B cell (primary cell): ENCODE measurements at regions not wholly inside any gene's neighbourhood (a gene's known extent, or its start where the extent isn't known, plus 50 kb on each side); places are given as distances from the start of the nearest gene placed in this dataset.

ENCODE experiments used
- ATAC-seq: fragments of 200-7000 bp; cut with Tn5 transposase; one replicate; pipeline ENCODE4 v1.10.0; 2021; ENCODE audit warnings: low read depth, mild to moderate bottlenecking, moderate number of reproducible peaks, moderate library complexity
- CTCF ChIA-PET: fragments of 350-600 bp; sonication (Branson Sonifier 250); formaldehyde crosslinking; loops from one replicate; lab custom pipeline; 2021; ENCODE audit warnings: antibody characterized with exemption, inconsistent platforms; lab: Charles Lee
- POLR2A ChIA-PET: fragments of 350-600 bp; sonication (Branson Sonifier 250); formaldehyde crosslinking; loops from one replicate; lab custom pipeline; 2021; ENCODE audit warnings: antibody characterized with exemption; lab: Charles Lee
- DNase-seq: peaks from one replicate; pipeline ENCODE4 v3.0.0; 2013
- H2AFZ ChIP-seq: 2 replicates; pipeline ENCODE4 v1.6.1; 2012; ENCODE audit warnings: mild to moderate bottlenecking, low read depth, low read length; ENCODE audit not compliant: insufficient read depth, poor library complexity, severe bottlenecking
- H3K27ac ChIP-seq, 2 donors: 1 replicate in 1 of 2; 2 replicates in 1 of 2; pipeline ENCODE4 v1.5.1; 2012 to 2013; ENCODE audit warnings: low read length in 2 of 2, mild to moderate bottlenecking in 2 of 2, moderate library complexity in 1 of 2
- H3K27me3 ChIP-seq, 4 experiments: fragments of 200-600 bp in 1 of 4; sonication (generic) in 1 of 4; replicated peaks in 1 of 4; 1 replicate in 2 of 4; 2 replicates in 2 of 4; pipeline versions ENCODE4 v1.6.1 to v1.7.0; 2013 to 2016; ENCODE audit warnings: low read length in 3 of 4, mild to moderate bottlenecking in 2 of 4, mixed read lengths in 1 of 4, moderate library complexity in 1 of 4; ENCODE audit not compliant: insufficient read depth in 4 of 4, control insufficient read depth in 3 of 4; ENCODE audit errors: control extremely low read depth in 1 of 4
- H3K36me3 ChIP-seq, 2 experiments: replicated peaks in 1 of 2; 1 replicate in 1 of 2; 2 replicates in 1 of 2; pipeline versions ENCODE4 v1.6.1 to v1.7.1; 2013; ENCODE audit warnings: low read length in 1 of 2; ENCODE audit not compliant: insufficient read depth in 2 of 2, control insufficient read depth in 1 of 2; ENCODE audit errors: control extremely low read depth in 1 of 2, extremely low read depth in 1 of 2
- H3K4me1 ChIP-seq, 2 donors: fragments of 200-600 bp in 1 of 2; sonication (generic) in 1 of 2; 1 replicate in 1 of 2; 2 replicates in 1 of 2; pipeline versions ENCODE4 v1.5.1 to v1.6.1; 2013 to 2017; ENCODE audit warnings: low read length in 2 of 2; ENCODE audit not compliant: control insufficient read depth in 2 of 2, insufficient read depth in 2 of 2
- H3K4me2 ChIP-seq: replicated peaks from 2 replicates; pipeline ENCODE3; 2012; ENCODE audit warnings: mild to moderate bottlenecking, low read depth, low read length; ENCODE audit not compliant: poor library complexity, severe bottlenecking
- H3K4me3 ChIP-seq, 5 experiments: fragments of 200-600 bp in 1 of 5; sonication (generic) in 1 of 5; 1 replicate in 3 of 5; 2 replicates in 2 of 5; pipeline versions ENCODE4 v1.5.1 to v1.7.0; 2011 to 2016; ENCODE audit warnings: low read length in 4 of 5, mild to moderate bottlenecking in 4 of 5, low read depth in 2 of 5, control low read depth in 1 of 5, moderate library complexity in 1 of 5; ENCODE audit not compliant: insufficient read depth in 1 of 5; ENCODE audit errors: control extremely low read depth in 1 of 5, extremely low read depth in 1 of 5
- H3K79me2 ChIP-seq: fragments of 200-600 bp; sonication (generic); one replicate; pipeline ENCODE4 v1.6.0; 2016; ENCODE audit warnings: low read length; ENCODE audit not compliant: control insufficient read depth, insufficient read depth
- H3K9ac ChIP-seq: fragments of 200-600 bp; sonication (generic); 2 replicates; pipeline ENCODE4 v1.6.1; 2017; ENCODE audit warnings: mild to moderate bottlenecking, low read length, moderate library complexity
- H3K9me3 ChIP-seq, 3 donors: one replicate each; pipeline versions ENCODE4 v1.6.1 to v1.7.1; 2013; ENCODE audit warnings: low read length in 2 of 3; ENCODE audit not compliant: control insufficient read depth in 2 of 3, insufficient read depth in 1 of 3; ENCODE audit errors: control extremely low read depth in 1 of 3
- H4K20me1 ChIP-seq: 2 replicates; pipeline ENCODE4 v1.6.0; 2012; ENCODE audit warnings: mild to moderate bottlenecking, low read length; ENCODE audit not compliant: insufficient read depth, control insufficient read depth, poor library complexity, severe bottlenecking
- H3K27ac Mint-ChIP-seq: one replicate; pipeline ENCODE4 v1.8.0; 2021; ENCODE audit warnings: mixed read lengths
- H3K27me3 Mint-ChIP-seq: one replicate; pipeline ENCODE4 v1.8.0; 2021; ENCODE audit warnings: mixed read lengths
- H3K4me1 Mint-ChIP-seq: one replicate; pipeline ENCODE4 v1.8.0; 2021; ENCODE audit warnings: mixed read lengths
- H3K4me3 Mint-ChIP-seq: one replicate; pipeline ENCODE4 v1.8.0; 2021; ENCODE audit warnings: mixed read lengths
- H3K9me3 Mint-ChIP-seq: one replicate; pipeline ENCODE4 v1.8.0; 2022; ENCODE audit warnings: mixed read lengths; ENCODE audit not compliant: insufficient read depth
- EZH2 ChIP-seq: IDR thresholded peaks from 2 replicates; pipeline ENCODE4 v1.6.1; 2012; ENCODE audit warnings: borderline replicate concordance, low read depth, mild to moderate bottlenecking, moderate library complexity, low read length; ENCODE audit not compliant: insufficient read depth, poor library complexity, severe bottlenecking
- WGBS: methylation state at CpG from one replicate; pipeline ENCODE4 v1.1.5; 2013; ENCODE audit warnings: missing lambda C conversion rate; ENCODE audit not compliant: insufficient coverage; 5-methylcytosine and 5-hydroxymethylcytosine counted together
- intact Hi-C: fragments of 100-400 bp; cut with micrococcal nuclease; formaldehyde crosslinking; loops from one replicate; pipeline ENCODE4 v1.10.0; 2022
- TF ChIP-seq, protein P1 (sequence below): fragments of 200-600 bp; IDR thresholded peaks from one replicate; pipeline ENCODE4 v1.8.0; 2022; ENCODE audit warnings: antibody characterized with exemption, mild to moderate bottlenecking

GRCh38 chr4:15270201-15270600 lies 157.6 kb upstream of the C1QTNF7 start:
- Mint-ChIP-seq H3K27me3 (peaks cover 7% of the 10 kb centered on the region), H3K4me3 (no peak overlapping the region), H3K27ac (no peak overlapping the region), H3K4me1 (no peaks in the 10 kb centered on the region), H3K9me3 (peaks cover 17% of the 10 kb centered on the region)
- Histone ChIP-seq H3K4me1 (no peaks in the 10 kb centered on the region), H3K79me2 (no peaks in the 10 kb centered on the region), H3K9me3 (peaks cover 6 to 10% (median 8%) of the 10 kb centered on the region in 3 donors), H4K20me1 (no peaks in the 10 kb centered on the region), H3K4me3 (no peak overlapping the region), H3K9ac (no peak overlapping the region), H3K36me3 (no peaks in the 10 kb centered on the region), H3K27me3 (no peaks in the 10 kb centered on the region), H3K4me2 (no peak overlapping the region), H2AFZ (no peak overlapping the region), H3K27ac (no peak overlapping the region)
- ChIA-PET POLR2A (no interaction called here), CTCF (no interaction called here)
- TF ChIP-seq, protein P1, sequence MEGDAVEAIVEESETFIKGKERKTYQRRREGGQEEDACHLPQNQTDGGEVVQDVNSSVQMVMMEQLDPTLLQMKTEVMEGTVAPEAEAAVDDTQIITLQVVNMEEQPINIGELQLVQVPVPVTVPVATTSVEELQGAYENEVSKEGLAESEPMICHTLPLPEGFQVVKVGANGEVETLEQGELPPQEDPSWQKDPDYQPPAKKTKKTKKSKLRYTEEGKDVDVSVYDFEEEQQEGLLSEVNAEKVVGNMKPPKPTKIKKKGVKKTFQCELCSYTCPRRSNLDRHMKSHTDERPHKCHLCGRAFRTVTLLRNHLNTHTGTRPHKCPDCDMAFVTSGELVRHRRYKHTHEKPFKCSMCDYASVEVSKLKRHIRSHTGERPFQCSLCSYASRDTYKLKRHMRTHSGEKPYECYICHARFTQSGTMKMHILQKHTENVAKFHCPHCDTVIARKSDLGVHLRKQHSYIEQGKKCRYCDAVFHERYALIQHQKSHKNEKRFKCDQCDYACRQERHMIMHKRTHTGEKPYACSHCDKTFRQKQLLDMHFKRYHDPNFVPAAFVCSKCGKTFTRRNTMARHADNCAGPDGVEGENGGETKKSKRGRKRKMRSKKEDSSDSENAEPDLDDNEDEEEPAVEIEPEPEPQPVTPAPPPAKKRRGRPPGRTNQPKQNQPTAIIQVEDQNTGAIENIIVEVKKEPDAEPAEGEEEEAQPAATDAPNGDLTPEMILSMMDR: no peak
- no peak for TF ChIP-seq EZH2
- ATAC-seq (no peak), DNase-seq (no peak)
- intact Hi-C loops: no loop called here
- WGBS: no CpG with 5 or more reads among the region's 2 CpGs

- no peak overlapping the region for H3K9ac ChIP-seq
- no peaks in the 10 kb centered on the region for H3K79me2 ChIP-seq
- H3K4me1 ChIP-seq: no peaks in the 10 kb centered on the region
- no peaks in the 10 kb centered on the region for H4K20me1 ChIP-seq
- H3K4me2 ChIP-seq: no peak overlapping the region
- intact Hi-C loops: no loop called here
- H2AFZ ChIP-seq: no peak overlapping the region
- Mint-ChIP-seq H3K27ac (no peak overlapping the region), H3K9me3 (no peaks in the 10 kb centered on the region), H3K4me3 (no peak overlapping the region), H3K27me3 (no peaks in the 10 kb centered on the region), H3K4me1 (no peaks in the 10 kb centered on the region)
- TF ChIP-seq, protein P1: no peak
- no peak for TF ChIP-seq EZH2
- H3K4me3 ChIP-seq: no peak overlapping the region
- H3K27ac ChIP-seq: no peak overlapping the region
- CTCF ChIA-PET: interaction anchor here (1.6 kb wide), 1 partner anchor 172 kb away, joined by 4 read pairs; no protein-coding TSS in a partner anchor
- POLR2A ChIA-PET: no interaction called here
- peaks cover 0 to 5% (median 0%) of the 10 kb centered on the region in 3 donors for H3K9me3 ChIP-seq
- ATAC-seq (no peak), DNase-seq (no peak)
- WGBS: 100% methylated on average over 1 of the region's 2 CpGs
- no peaks in the 10 kb centered on the region for H3K36me3 ChIP-seq
- H3K27me3 ChIP-seq: no peaks in the 10 kb centered on the region
These were observed 141.8 kb upstream of the C1QTNF7 start for GRCh38 chr4:15286041-15286440.
